RCC 7860 (cell line): ENCODE measurements at regions not wholly inside any gene's neighbourhood (a gene's known extent, or its start where the extent isn't known, plus 50 kb on each side); places are given as distances from the start of the nearest gene placed in this dataset.
A peak's percentile ranks its signal among the peaks of the same experiment; 100 is the strongest.

Experiments
- DNase-seq: peaks from one replicate; pipeline ENCODE4 v3.0.0-alpha.2; 2015; ENCODE audit warnings: low spot score
- FAIRE-seq: peaks from 2 replicates; lab custom pipeline; 2012; peaks lifted over from hg19 to GRCh38; lab: Jason Lieb, UNC

GRCh38 chr5:26828294-26828693, 210.1 kb downstream of the CDH9 start:
- FAIRE-seq = no peak
- DNase-seq = no peak

- FAIRE-seq (no peak), DNase-seq (no peak)
These were observed 225.2 kb downstream of the CDH9 start for GRCh38 chr5:26813235-26813634.

DNA sequence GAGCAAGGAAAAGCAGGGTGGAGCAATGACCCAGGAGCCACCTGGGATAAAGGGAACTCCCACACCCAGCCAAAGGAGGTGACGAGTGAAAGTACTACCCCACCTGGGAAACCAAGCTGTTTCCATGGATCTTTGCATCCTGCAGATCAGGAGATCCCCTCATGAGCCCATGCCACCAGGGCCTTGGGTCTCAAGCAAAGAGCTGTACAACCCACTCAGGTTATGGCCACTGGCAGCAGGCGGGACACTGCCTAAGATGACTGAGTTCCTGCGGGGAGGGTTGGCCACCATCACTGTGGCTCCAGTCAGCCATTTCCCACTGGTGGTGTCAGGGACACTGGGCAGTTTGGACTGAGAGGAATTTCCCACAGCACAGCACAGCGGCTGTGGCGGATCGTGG, 225.7 kb downstream of the CDH9 start:
- DNase-seq (no peak), FAIRE-seq (no peak)

DNA sequence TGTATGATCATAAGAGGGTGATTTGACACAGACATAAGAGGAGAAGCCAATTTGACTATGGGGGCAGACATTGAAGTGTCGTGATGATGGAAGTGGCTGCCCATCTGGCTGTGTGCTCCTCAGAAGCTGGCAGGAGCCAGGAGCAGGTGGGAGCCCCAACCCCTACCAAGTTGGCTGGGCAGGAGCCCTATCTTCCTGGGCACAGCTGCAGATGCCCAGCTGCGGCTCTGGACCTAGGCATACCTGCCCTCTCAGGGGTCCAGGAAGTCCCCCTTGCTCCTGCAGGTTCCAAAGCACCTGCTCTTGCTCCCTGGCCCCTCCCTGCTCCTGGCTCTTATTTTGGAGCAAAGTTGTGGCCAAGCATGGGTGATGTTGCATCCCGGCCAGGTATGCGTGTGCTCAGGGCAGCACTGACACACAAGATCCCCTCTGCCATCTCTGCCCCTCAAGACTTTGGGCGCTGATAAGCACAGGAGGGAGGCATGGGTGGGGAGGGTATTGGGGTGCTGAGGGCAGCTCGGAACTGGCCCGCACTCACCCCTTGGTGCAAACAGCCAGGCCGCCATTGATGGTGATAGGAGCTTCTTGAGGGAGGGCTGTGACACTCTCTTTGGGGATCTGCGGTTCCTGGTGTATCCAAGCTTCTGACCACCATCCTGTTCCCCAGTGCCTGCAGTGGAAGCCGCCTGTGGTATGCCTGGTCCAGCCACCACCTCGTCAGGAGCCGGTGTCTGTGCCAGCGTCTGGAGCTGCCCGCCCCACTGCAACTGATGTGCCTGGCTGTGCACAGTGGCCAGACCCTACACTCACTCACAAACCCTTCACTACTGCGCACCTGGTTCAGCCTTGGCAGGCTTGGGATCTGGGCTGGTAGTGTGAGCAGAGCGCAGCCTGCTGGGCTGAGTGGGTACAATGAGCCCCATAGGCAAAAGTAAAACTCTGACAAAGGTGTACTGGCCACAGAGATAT, 230.9 kb downstream of the CDH9 start:
- no peak for DNase-seq
- no peak for FAIRE-seq

GRCh38 chr5:26805076-26805475, 233.3 kb downstream of the CDH9 start:
- no peak for FAIRE-seq
- no peak for DNase-seq

GRCh38 chr5:26802944-26803343, 235.4 kb downstream of the CDH9 start:
- DNase-seq (no peak), FAIRE-seq (no peak)

DNA sequence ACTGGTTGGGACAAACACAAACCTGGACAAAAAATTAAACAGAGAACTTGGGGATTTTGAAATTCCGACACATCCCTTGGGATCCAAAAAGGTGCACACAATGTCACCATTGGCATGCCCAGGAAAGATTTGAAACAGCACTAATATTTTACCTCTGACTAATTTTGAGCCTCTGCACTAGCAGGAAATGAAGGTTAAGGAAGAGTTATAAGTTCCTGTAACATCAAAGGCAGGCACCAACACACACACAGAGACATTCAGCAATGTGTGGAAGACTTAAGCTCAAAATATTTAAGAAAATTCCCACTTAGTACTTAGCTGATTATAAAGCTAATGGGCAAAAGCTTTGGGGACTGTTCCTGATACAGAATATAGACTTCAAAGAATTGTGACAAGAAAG, 247.0 kb downstream of the CDH9 start:
- DNase-seq (no peak), FAIRE-seq (no peak)

DNA sequence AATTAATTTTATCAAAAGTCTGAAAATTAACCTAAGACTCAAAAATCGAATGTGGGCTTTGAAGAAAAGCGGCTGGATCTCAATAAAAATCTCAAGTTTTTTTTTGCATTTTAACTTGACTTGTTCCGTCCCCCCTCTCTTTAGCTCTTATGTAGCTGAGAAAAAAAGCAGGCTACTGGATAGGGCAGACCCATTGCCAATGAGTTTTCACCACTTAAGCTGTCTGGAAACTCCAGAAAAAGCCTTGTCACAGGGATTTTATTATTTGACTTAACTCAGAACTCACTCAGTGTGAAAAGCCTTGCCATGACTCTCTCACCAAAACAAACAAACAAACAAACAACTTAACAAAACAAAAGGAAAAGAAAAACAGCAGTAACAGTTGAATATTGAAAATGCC, 247.4 kb downstream of the CDH9 start:
- no peak for FAIRE-seq

DNA sequence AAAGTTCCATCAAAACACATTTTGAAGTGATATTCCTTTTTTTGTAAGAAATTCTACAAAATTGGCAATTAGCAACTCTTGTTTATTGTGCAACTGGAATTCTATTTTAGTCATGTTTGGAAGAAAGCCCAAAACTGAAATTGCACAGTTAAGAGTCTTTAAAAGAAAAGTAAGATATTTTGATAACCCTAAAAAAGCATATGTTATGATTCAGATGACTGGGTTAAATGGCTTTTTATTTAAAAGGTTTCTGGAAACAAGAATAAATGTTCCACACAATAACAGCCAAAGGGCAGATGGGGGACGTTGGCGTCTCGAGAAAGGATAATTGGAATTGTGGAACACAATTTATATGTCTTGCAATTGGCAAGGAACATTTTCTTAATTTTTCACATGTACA, 275.2 kb downstream of the CDH9 start:
- FAIRE-seq = no peak

More for the DNA sequence above, 247.4 kb downstream of the CDH9 start:
- DNase-seq = no peak

GRCh38 chr5:26761446-26761845, 276.9 kb downstream of the CDH9 start:
- no peak for FAIRE-seq
- no peak for DNase-seq

More for the DNA sequence above, 275.2 kb downstream of the CDH9 start:
- DNase-seq = no peak

GRCh38 chr5:26761045-26761444, 277.3 kb downstream of the CDH9 start:
- FAIRE-seq = no peak

GRCh38 chr5:26757941-26758340, 280.4 kb downstream of the CDH9 start:
- DNase-seq (no peak), FAIRE-seq (no peak)

More at GRCh38 chr5:26761045-26761444, 277.3 kb downstream of the CDH9 start:
- DNase-seq = no peak

DNA sequence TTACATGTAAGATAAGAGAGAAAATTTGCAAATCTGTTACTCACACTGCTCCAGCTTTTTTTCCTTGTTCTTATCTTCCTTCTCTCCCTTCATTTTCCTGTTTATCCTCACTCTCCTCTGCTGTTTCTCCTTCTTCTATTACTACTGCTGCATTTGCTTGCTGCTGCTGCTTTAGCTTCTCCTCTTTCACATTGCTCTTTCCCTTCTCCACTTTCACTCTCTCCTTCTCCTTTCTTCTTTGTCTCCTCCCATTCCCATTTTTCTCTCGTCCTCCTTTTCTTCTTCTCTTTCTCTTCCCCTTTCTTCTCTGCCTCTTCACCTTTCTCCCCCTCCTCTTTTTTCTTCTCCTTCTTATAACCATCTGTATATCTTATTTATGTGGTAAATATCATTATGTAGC, 288.6 kb downstream of the CDH9 start:
- FAIRE-seq (no peak), DNase-seq (no peak)

DNA sequence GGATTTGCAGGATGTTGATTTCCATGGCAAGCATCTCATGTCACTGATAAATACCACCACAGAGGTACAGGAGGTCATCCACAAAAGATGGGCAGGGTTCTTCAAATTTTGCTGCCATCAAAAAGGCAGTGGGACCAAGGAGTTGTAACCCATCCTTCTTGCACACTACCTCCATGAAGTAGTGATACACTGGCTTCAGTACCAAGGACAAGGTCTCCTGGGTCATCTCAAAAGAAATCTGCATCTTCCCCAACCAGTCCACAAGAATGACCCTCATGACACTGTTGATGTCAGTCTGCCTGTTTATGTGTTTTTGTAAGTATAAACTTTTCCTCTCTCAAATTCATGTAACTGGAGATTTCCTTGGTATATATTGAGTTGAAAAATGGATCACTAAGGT, 298.2 kb downstream of the CDH9 start:
- DNase-seq (no peak), FAIRE-seq (no peak)

DNA sequence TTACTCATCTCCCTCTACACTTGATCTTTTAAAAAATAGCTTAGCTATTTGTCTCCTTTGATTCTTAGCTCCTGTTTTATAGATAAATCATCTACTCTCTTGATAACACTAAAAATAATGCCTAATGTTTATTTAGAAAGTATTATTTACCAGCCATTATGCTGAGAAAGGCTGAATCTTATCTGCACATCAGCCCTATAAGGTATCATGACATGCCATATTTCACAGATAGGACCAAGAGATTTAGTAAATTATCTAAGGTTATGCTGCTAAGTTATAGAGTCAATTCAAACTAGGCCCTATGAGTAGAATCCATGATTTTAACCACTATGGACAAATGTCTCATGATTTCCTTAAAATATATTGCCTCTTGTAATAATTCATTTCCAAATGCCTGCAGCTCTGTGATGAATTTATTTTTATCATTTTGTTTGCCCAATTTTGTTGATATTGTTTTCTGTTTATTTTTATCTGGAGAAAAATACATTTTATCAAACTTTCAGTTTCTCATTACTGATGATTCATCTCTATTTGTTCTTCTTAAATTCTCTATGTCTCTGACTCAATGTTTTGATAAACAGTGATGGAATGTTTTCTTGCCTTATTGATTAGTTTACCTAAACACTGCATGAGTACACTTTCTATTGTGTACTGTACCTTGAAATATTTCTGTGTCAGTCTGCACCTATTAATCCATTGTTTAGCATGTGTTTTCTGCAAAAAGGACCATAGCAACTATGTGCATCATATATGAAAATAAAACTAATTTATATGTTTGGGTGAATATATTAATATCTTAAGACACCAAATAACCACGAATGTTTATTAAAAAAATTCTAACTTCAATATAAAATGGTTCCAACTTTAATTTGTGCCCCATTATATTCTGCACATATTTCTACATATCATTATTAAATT, 300.8 kb downstream of the CDH9 start:
- no peak for DNase-seq
- FAIRE-seq = no peak

DNA sequence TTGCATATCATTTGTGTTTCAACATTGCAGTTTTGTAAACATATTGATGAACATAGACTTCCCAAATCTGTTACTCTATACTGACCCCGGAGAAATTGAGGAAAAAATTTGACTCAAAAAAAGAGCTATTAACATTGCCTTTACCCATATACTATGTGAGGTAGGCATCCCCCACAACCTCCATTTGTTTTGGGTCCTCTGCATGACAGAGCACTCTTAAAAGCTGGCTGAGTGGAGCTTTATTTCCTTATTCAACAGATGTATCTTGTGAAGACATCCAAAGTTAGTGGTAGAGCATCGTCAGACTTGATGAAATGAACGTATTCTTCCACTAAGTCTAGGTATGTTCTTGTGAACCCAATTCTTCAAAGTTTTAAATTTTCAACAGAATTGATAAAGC, 310.5 kb downstream of the CDH9 start:
- no peak for DNase-seq
- no peak for FAIRE-seq

- no peak for DNase-seq
- no peak for FAIRE-seq
These were observed 318.6 kb downstream of the CDH9 start for GRCh38 chr5:26719803-26720202.

GRCh38 chr5:26700759-26701384, 337.5 kb downstream of the CDH9 start:
- peak; percentile 86 for FAIRE-seq
- peak; percentile 57 for DNase-seq

DNA sequence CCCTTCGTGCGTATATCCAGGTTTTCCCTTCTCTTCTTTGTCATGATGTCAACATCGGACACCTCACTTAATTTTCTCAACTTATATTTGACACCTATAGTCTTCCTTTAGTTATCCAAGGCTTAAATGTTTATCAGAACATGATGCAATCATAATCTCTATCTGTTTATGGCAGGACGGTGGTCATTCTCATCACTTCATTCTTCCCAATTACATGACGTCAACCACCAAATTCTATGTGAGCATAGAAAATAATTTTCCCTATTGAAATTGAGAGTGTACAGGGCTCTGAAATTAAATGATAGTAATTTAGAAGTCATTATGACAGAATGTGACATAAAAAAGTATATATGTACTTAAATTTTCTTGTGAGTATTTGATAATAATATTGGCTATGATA, 345.4 kb downstream of the CDH9 start:
- DNase-seq (no peak), FAIRE-seq (no peak)

DNA sequence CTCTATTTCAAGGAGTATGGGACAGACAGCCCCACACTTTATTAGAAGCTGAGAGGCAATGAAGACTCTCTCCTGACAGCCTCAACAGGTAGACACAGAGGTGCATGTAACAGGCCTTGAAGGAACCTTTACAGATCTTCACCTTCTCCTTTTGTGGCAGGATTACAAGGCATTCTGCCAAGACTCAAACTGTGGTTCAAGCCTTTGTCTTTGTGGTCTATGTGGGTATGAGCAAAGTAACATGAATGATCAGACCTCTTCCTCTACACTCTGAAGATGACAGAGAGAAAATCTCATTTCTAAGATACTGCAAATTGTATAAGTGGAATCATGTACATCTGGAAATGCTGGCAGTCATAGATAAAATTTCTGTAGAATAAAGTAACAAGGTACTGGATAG, 346.9 kb downstream of the CDH9 start:
- DNase-seq = no peak
- FAIRE-seq = no peak

DNA sequence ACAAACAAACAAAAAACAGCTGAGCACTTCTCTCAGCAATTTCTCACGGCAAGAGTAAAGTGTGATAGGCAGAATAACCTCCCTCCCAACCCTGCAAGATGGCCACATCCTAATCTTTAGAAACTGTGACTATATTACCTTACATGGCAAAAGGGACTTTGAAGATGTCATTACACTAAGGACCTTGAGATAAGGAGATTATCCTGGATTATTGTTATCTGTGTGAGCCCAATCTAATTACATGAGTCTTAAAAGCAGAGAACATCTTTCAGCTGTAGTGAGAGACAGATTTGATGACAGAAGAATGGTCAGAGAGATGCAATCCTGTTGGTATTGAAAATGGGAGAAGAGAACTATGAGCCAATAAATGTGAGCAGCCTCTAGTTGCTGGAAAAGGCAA, 347.9 kb downstream of the CDH9 start:
- DNase-seq (no peak), FAIRE-seq (no peak)
